ENCODE measurements at regions not wholly inside any gene's neighbourhood (a gene's known extent, or its start where the extent isn't known, plus 50 kb on each side); places are given as distances from the start of the nearest gene placed in this dataset.

DNA sequence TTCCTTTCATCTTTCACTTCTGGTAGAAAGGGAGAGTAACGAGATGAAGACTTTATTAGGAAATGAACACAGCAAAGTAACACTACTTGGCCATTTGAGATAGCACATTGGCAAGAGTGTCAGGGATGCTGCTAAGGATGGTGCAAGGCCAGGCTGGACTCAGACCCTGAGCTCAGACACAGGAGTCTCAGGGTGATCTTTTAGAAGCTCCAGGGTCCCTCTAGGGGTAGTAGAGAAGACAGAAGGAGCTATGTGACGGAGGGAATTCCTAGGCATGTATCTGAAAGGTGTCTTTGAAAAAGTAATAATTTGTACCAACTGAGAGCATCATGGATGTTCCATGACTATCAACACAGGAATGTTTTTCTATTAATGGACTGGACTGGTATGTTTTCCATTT is 436.5 kb downstream of the DHX35 start:
- no peak for TF ChIP-seq EZH2 (IDR thresholded peaks at IDR 0.05; ENCODE audit: insufficient read depth, poor library complexity, severe bottlenecking)
- TF ChIP-seq EZH2phosphoT487 (IDR thresholded peaks at IDR 0.05; ENCODE audit: insufficient read depth, low read depth) = no peak
